ENCODE measurements at regions not wholly inside any gene's neighbourhood (a gene's known extent, or its start where the extent isn't known, plus 50 kb on each side); places are given as distances from the start of the nearest gene placed in this dataset.
A peak's percentile ranks its signal among the peaks of the same experiment; 100 is the strongest.

GRCh38 chr4:64166365-64166764, 242.9 kb downstream of the TECRL start:
- DNase-seq (ENCODE audit: low spot score): no peak
- in situ Hi-C loops (cut with MboI; ENCODE audit: low sequenced_read_pairs, unreplicated experiment): loop anchor here (25.0 kb wide), 1 partner anchor 371 kb away; no protein-coding TSS in a partner anchor
- TF ChIP-seq CTCF (IDR thresholded peaks at IDR 0.05; ENCODE audit: borderline replicate concordance, control extremely low read depth, extremely low read depth, insufficient read depth, missing control alignments): no peak

DNA sequence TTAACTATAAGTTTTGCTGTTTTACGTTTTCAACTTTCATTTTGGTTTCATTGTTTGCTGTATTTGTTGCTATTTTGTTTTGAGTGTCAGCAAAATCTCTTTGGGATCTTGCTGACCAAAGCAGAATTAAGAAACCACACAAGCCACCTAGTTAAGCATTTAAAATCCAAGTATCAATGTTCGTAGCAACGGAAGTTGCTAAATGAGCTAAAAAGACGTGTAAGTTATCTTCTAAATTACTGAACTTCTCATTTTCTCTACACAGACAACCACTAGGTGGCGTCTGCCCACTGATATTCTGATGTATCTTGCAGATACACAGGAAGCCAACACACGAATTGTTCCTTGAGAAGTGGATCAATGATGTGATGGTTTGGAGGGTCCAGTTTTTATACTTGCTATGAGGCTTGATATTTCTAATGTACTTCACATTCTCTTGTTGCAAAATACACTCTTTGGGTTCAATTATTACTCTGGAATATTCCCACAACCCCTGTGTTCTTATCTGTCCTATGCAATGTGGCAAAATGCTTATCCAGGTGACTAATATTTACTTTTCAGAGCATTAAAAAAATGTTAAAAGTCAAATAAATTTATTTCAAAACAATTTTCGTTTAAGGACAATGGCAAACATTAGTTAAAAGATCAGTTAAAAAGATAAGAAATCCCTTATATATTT, 250.5 kb downstream of the TECRL start:
- in situ Hi-C loops (cut with MboI; ENCODE audit: low sequenced_read_pairs, unreplicated experiment): loop anchor here (25.0 kb wide), 1 partner anchor 379 kb away; no protein-coding TSS in a partner anchor
- peak; percentile 36 for DNase-seq (ENCODE audit: low spot score)
- peak; percentile 80 for TF ChIP-seq CTCF (IDR thresholded peaks at IDR 0.05; ENCODE audit: borderline replicate concordance, control extremely low read depth, extremely low read depth, insufficient read depth, missing control alignments)

GRCh38 chr4:64157397-64157796, 251.9 kb downstream of the TECRL start:
- no peak for TF ChIP-seq CTCF (IDR thresholded peaks at IDR 0.05; ENCODE audit: borderline replicate concordance, control extremely low read depth, extremely low read depth, insufficient read depth, missing control alignments)
- no peak for DNase-seq (ENCODE audit: low spot score)
- in situ Hi-C loops (cut with MboI; ENCODE audit: low sequenced_read_pairs, unreplicated experiment): loop anchor here (25.0 kb wide), 1 partner anchor 380 kb away; no protein-coding TSS in a partner anchor

DNA sequence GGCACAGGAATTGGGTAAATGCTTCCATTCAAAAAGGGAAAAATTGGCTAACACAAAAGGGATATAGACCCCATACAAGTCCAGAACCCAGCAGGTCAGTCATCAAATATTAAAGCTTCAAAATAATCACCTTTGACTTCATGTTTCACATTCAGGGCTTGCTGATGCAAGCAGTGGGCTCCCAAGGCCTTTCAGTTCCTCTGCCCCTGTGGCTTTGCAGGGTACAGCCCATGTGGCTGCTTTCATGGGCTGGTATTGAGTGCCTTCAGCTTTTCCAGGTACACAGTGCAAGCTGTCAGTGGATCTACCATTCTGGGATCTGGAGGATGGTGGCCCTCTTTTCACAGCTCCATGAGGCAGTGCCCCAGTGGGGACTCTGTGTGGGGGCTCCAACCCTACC, 253.0 kb downstream of the TECRL start:
- in situ Hi-C loops (cut with MboI; ENCODE audit: low sequenced_read_pairs, unreplicated experiment): loop anchor here (25.0 kb wide), 1 partner anchor 381 kb away; no protein-coding TSS in a partner anchor
- no peak for TF ChIP-seq CTCF (IDR thresholded peaks at IDR 0.05; ENCODE audit: borderline replicate concordance, control extremely low read depth, extremely low read depth, insufficient read depth, missing control alignments)
- DNase-seq (ENCODE audit: low spot score): no peak

- DNase-seq (ENCODE audit: low spot score): no peak
- no peak for TF ChIP-seq CTCF (IDR thresholded peaks at IDR 0.05; ENCODE audit: borderline replicate concordance, control extremely low read depth, extremely low read depth, insufficient read depth, missing control alignments)
- in situ Hi-C loops (cut with MboI; ENCODE audit: low sequenced_read_pairs, unreplicated experiment): no loop called here
Observed at GRCh38 chr4:64146030-64146429, 263.2 kb downstream of the TECRL start.

DNA sequence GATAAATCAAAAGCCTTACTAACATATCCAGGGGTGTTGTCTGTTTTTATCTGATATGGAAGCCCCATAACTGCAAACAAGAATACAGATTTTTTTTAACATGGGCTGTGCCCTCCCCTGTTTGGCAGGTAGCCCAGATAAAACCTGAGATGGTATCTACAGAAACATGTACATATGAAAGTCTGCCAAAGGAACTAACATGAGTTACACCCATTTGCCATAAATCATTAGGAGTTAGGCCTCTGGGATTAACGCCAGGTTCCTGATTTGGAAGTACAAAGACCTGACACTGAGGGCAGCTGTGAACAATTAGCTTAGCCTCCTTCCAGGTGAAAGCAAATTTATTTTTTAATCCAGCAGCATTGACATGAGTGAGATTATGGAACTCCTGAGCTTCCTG, 264.3 kb downstream of the TECRL start:
- in situ Hi-C loops (cut with MboI; ENCODE audit: low sequenced_read_pairs, unreplicated experiment): no loop called here
- no peak for TF ChIP-seq CTCF (IDR thresholded peaks at IDR 0.05; ENCODE audit: borderline replicate concordance, control extremely low read depth, extremely low read depth, insufficient read depth, missing control alignments)
- DNase-seq (ENCODE audit: low spot score): no peak
